ENCODE measurements at regions not wholly inside any gene's neighbourhood (a gene's known extent, or its start where the extent isn't known, plus 50 kb on each side); places are given as distances from the start of the nearest gene placed in this dataset.

- no peak for TF ChIP-seq CTCF (IDR thresholded peaks at IDR 0.05)
- TF ChIP-seq POLR2A (IDR thresholded peaks at IDR 0.05), result no peak
Measured at GRCh38 chr3:181487236-181487978, 224.3 kb upstream of the SOX2 start.

Measured in tibial nerve (tissue), 3 donors.